GM12878 (cell line): ENCODE measurements at regions not wholly inside any gene's neighbourhood (a gene's known extent, or its start where the extent isn't known, plus 50 kb on each side); places are given as distances from the start of the nearest gene placed in this dataset.
"Not testable (repeated sequence)": the region's sequence is repeated elsewhere in the genome, so short reads cannot be mapped to it uniquely, and the experiment has no call there.

Source experiments
- CBFB ChIP-seq: IDR thresholded peaks from 2 replicates; pipeline ENCODE4 v1.6.1; 2016; ENCODE audit warnings: antibody characterized with exemption, low read depth
- CTCF ChIP-seq, 3 experiments: IDR thresholded peaks in 2 of 3; conservative IDR thresholded peaks in 1 of 3; 2 replicates each; pipeline ENCODE4 v1.5.1; 2011; ENCODE audit warnings: low read depth in 3 of 3, low read length in 3 of 3, mild to moderate bottlenecking in 3 of 3, control low read depth in 2 of 3, moderate library complexity in 2 of 3, inconsistent platforms in 1 of 3, mixed read lengths in 1 of 3; ENCODE audit not compliant: control insufficient read depth in 2 of 3, insufficient read depth in 1 of 3; ENCODE audit errors: extremely low read depth in 1 of 3
- MAX ChIP-seq: IDR thresholded peaks from 2 replicates; pipeline ENCODE4 v1.6.1; 2012; ENCODE audit warnings: low read depth, low read length, improper control_type of control experiment

GRCh38 chr4:3631544-3632266 lies 99.5 kb upstream of the LRPAP1 start:
- not testable (repeated sequence) for TF ChIP-seq CTCF (IDR thresholded peaks at IDR 0.05 in 2 of 3, conservative IDR thresholded peaks at IDR 0.05 in 1 of 3; ENCODE audit: control insufficient read depth in 2 of 3, extremely low read depth in 1 of 3, insufficient read depth in 1 of 3, low read depth in 3 of 3, low read length in 3 of 3); CBFB; MAX
